Naive thymus-derived CD4-positive, alpha-beta T cell (primary cell): ENCODE measurements at regions not wholly inside any gene's neighbourhood (a gene's known extent, or its start where the extent isn't known, plus 50 kb on each side); places are given as distances from the start of the nearest gene placed in this dataset.

Experiments used
- ATAC-seq: fragments of 150-1000 bp; cut with Tn5 transposase; 2 replicates; pipeline ENCODE4 v1.10.0; 2021; ENCODE audit warnings: mild to moderate bottlenecking, moderate library complexity
- CTCF ChIA-PET: fragments of 350-600 bp; sonication (Branson Sonifier 250); formaldehyde crosslinking; loops from one replicate; lab custom pipeline; 2021; ENCODE audit warnings: antibody characterized with exemption; lab: Charles Lee
- POLR2A ChIA-PET: fragments of 350-600 bp; sonication (Branson Sonifier 250); formaldehyde crosslinking; loops from one replicate; lab custom pipeline; 2021; ENCODE audit warnings: antibody characterized with exemption, inconsistent platforms; lab: Charles Lee
- DNase-seq, 9 donors: peaks; one replicate each; pipeline versions ENCODE4 v3.0.0 to v3.0.0-alpha.2; 2020 to 2022; ENCODE audit warnings: mixed read lengths in 1 of 9
- H3K27ac ChIP-seq: one replicate; pipeline ENCODE4 v1.7.0; 2013; ENCODE audit warnings: mild to moderate bottlenecking, low read depth, low read length, moderate library complexity
- H3K27me3 ChIP-seq, 2 donors: one replicate each; pipeline ENCODE4 v1.7.0; 2013; ENCODE audit warnings: low read length in 2 of 2, mild to moderate bottlenecking in 2 of 2, moderate library complexity in 2 of 2; ENCODE audit not compliant: control insufficient read depth in 2 of 2, insufficient read depth in 2 of 2
- H3K36me3 ChIP-seq, 3 experiments: 1 replicate in 2 of 3; 2 replicates in 1 of 3; pipeline ENCODE4 v1.7.0; 2013; ENCODE audit warnings: low read length in 3 of 3, mild to moderate bottlenecking in 3 of 3, moderate library complexity in 1 of 3; ENCODE audit not compliant: insufficient read depth in 3 of 3, control insufficient read depth in 2 of 3
- H3K4me1 ChIP-seq, 2 donors: one replicate each; pipeline ENCODE4 v1.7.0; 2013; ENCODE audit warnings: low read length in 2 of 2, mild to moderate bottlenecking in 2 of 2, moderate library complexity in 1 of 2; ENCODE audit not compliant: control insufficient read depth in 2 of 2, insufficient read depth in 2 of 2
- H3K4me3 ChIP-seq: 2 replicates; pipeline ENCODE4 v1.7.0; 2013; ENCODE audit warnings: mild to moderate bottlenecking, low read length
- H3K9me3 ChIP-seq, 3 experiments: 1 replicate in 2 of 3; 2 replicates in 1 of 3; pipeline ENCODE4 v1.7.0; 2013; ENCODE audit warnings: low read length in 3 of 3; ENCODE audit not compliant: control insufficient read depth in 2 of 3
- H3K27ac Mint-ChIP-seq, 9 donors: one replicate each; pipeline ENCODE4 v1.8.0; 2020 to 2022; ENCODE audit warnings: mixed read lengths in 9 of 9, mild to moderate bottlenecking in 8 of 9, moderate library complexity in 5 of 9, inconsistent platforms in 2 of 9
- H3K27me3 Mint-ChIP-seq, 5 donors: one replicate each; pipeline ENCODE4 v1.8.0; 2021 to 2022; ENCODE audit warnings: mixed read lengths in 5 of 5, mild to moderate bottlenecking in 1 of 5
- H3K36me3 Mint-ChIP-seq, 5 donors: one replicate each; pipeline ENCODE4 v1.8.0; 2020 to 2022; ENCODE audit warnings: mixed read lengths in 5 of 5, mild to moderate bottlenecking in 3 of 5, inconsistent platforms in 1 of 5
- H3K4me1 Mint-ChIP-seq, 7 donors: one replicate each; pipeline ENCODE4 v1.8.0; 2020 to 2022; ENCODE audit warnings: mixed read lengths in 7 of 7, mild to moderate bottlenecking in 3 of 7, inconsistent platforms in 1 of 7
- H3K4me3 Mint-ChIP-seq, 10 donors: one replicate each; pipeline ENCODE4 v1.8.0; 2020 to 2022; ENCODE audit warnings: mild to moderate bottlenecking in 10 of 10, mixed read lengths in 10 of 10, moderate library complexity in 6 of 10, inconsistent platforms in 2 of 10
- H3K9me3 Mint-ChIP-seq, 11 donors: one replicate each; pipeline ENCODE4 v1.8.0; 2020 to 2022; ENCODE audit warnings: mixed read lengths in 11 of 11, mild to moderate bottlenecking in 4 of 11, inconsistent platforms in 1 of 11, moderate library complexity in 1 of 11
- intact Hi-C, 2 donors: fragments of 100-400 bp; cut with micrococcal nuclease; formaldehyde crosslinking; loops; one replicate each; pipeline ENCODE4 v1.15.1; 2023

DNA sequence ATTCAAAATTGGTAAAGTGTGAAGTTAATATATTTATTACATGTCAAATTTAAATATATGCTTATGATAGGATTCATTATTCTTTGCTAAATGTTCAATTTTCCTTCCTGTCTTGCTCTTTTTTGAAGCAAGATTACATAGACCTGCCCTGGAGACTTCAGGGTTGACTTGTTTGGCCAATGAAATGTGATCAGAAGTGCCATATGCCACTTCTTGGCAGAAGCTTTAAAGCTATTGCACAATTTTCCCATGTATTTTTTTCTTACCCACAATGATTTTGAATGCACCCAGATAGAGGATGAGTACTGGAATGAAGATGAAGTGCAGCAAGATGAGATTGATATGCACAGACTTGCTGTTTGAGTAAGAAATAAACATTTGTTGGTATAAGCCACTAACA lies 406.3 kb upstream of the BCHE start:
- no peak overlapping the region for H3K4me3 Mint-ChIP-seq
- ATAC-seq (no peak), DNase-seq (no peak)
- no peak overlapping the region for H3K27ac Mint-ChIP-seq
- H3K36me3 Mint-ChIP-seq: no peaks in the 10 kb centered on the region
- H3K4me1 Mint-ChIP-seq: no peaks in the 10 kb centered on the region
- intact Hi-C loops: no loop called here
- no peaks in the 10 kb centered on the region for H3K27me3 ChIP-seq
- H3K9me3 Mint-ChIP-seq: peaks cover 0 to 18% (median 2%) of the 10 kb centered on the region in 11 donors
- H3K27ac ChIP-seq: no peak overlapping the region
- H3K4me3 ChIP-seq: no peak overlapping the region
- POLR2A ChIA-PET: no interaction called here
- no peaks in the 10 kb centered on the region for H3K4me1 ChIP-seq
- CTCF ChIA-PET: no interaction called here
- no peaks in the 10 kb centered on the region for H3K9me3 ChIP-seq
- no peaks in the 10 kb centered on the region for H3K27me3 Mint-ChIP-seq
- no peaks in the 10 kb centered on the region for H3K36me3 ChIP-seq

- Histone ChIP-seq H3K4me1 (no peaks in the 10 kb centered on the region), H3K4me3 (no peak overlapping the region), H3K9me3 (no peaks in the 10 kb centered on the region), H3K27me3 (no peaks in the 10 kb centered on the region), H3K27ac (no peak overlapping the region), H3K36me3 (no peaks in the 10 kb centered on the region)
- Mint-ChIP-seq H3K4me1 (no peaks in the 10 kb centered on the region), H3K36me3 (peaks cover 0 to 3% (median 0%) of the 10 kb centered on the region in 5 donors), H3K27ac (no peak overlapping the region), H3K27me3 (no peaks in the 10 kb centered on the region), H3K4me3 (no peak overlapping the region), H3K9me3 (peaks cover 0 to 10% (median 0%) of the 10 kb centered on the region in 11 donors)
- intact Hi-C loops: no loop called here
- POLR2A ChIA-PET: no interaction called here
- no peak for ATAC-seq
- DNase-seq: no peak
- CTCF ChIA-PET: no interaction called here
Observed at GRCh38 chr3:166223120-166223519, 385.9 kb upstream of the BCHE start.

GRCh38 chr3:166211451-166211850 lies 374.2 kb upstream of the BCHE start:
- no peaks in the 10 kb centered on the region for H3K36me3 Mint-ChIP-seq
- no peaks in the 10 kb centered on the region for H3K27me3 Mint-ChIP-seq
- no peaks in the 10 kb centered on the region for H3K27me3 ChIP-seq
- no peaks in the 10 kb centered on the region for H3K36me3 ChIP-seq
- no peaks in the 10 kb centered on the region for H3K9me3 ChIP-seq
- no peak overlapping the region for H3K27ac Mint-ChIP-seq
- intact Hi-C loops: no loop called here
- H3K27ac ChIP-seq: no peak overlapping the region
- no peak overlapping the region for H3K4me3 Mint-ChIP-seq
- DNase-seq (no peak), ATAC-seq (no peak)
- ChIA-PET CTCF (no interaction called here), POLR2A (no interaction called here)
- no peak overlapping the region for H3K4me3 ChIP-seq
- H3K4me1 Mint-ChIP-seq: no peaks in the 10 kb centered on the region
- H3K9me3 Mint-ChIP-seq: peaks cover 0 to 8% (median 3%) of the 10 kb centered on the region in 11 donors
- H3K4me1 ChIP-seq: no peaks in the 10 kb centered on the region

DNA sequence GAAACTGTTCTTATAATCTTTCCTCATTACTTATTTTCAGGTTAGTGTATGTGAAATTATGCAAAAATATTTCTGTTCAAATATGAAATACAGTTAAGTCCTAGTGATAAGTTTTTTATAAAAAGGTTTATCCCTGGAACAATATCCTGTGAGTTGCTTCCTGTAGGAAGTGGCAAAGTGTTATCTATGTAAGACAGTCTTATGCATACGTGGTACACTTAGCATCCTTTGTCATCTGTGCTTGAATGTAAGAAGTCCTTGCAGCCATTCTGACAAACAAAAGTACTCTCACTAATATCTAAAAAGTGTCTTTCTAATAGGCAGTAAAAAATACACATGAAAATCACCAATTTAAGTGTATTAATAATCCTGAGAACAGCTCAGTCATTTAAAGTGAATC lies 372.5 kb upstream of the BCHE start:
- DNase-seq (no peak), ATAC-seq (no peak)
- H3K27me3 ChIP-seq: no peaks in the 10 kb centered on the region
- intact Hi-C loops: no loop called here
- H3K4me1 ChIP-seq: no peaks in the 10 kb centered on the region
- peaks cover 0 to 6% (median 1%) of the 10 kb centered on the region in 11 donors for H3K9me3 Mint-ChIP-seq
- no peak overlapping the region for H3K27ac ChIP-seq
- H3K27me3 Mint-ChIP-seq: no peaks in the 10 kb centered on the region
- no peaks in the 10 kb centered on the region for H3K36me3 ChIP-seq
- H3K9me3 ChIP-seq: no peaks in the 10 kb centered on the region
- POLR2A ChIA-PET: no interaction called here
- no peak overlapping the region for H3K4me3 ChIP-seq
- CTCF ChIA-PET: no interaction called here
- H3K4me3 Mint-ChIP-seq: no peak overlapping the region
- H3K27ac Mint-ChIP-seq: no peak overlapping the region
- H3K36me3 Mint-ChIP-seq: no peaks in the 10 kb centered on the region
- no peaks in the 10 kb centered on the region for H3K4me1 Mint-ChIP-seq

GRCh38 chr3:166205158-166205557 lies 367.9 kb upstream of the BCHE start:
- no peaks in the 10 kb centered on the region for H3K36me3 Mint-ChIP-seq
- ATAC-seq: no peak
- POLR2A ChIA-PET: no interaction called here

DNA sequence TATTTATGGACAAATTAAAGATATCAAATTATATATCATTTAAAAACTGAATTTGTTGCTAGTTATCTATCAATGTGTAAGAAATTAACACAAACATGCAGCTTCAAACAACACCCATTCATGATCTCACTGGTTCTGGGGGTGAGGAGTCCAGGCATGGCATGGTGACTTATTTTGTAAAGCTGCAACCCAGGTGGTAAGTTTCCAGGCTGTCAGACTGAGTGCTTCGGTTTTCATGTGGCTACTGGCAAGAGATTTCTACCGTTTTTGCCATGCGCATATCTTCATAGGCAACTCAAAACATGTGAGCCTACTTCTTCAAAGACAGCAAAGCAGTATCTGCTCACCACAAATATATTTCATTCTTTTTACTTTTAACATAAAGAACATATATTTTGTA lies 364.3 kb upstream of the BCHE start:
- no peaks in the 10 kb centered on the region for H3K36me3 Mint-ChIP-seq
- DNase-seq (no peak), ATAC-seq (no peak)
- H3K4me1 ChIP-seq: no peaks in the 10 kb centered on the region
- CTCF ChIA-PET: no interaction called here
- H3K9me3 Mint-ChIP-seq: peaks cover 0 to 10% (median 1%) of the 10 kb centered on the region in 11 donors
- no peaks in the 10 kb centered on the region for H3K27me3 ChIP-seq
- H3K27me3 Mint-ChIP-seq: no peaks in the 10 kb centered on the region
- no peak overlapping the region for H3K4me3 ChIP-seq
- no peak overlapping the region for H3K27ac Mint-ChIP-seq
- no peak overlapping the region for H3K4me3 Mint-ChIP-seq
- no peaks in the 10 kb centered on the region for H3K36me3 ChIP-seq
- H3K27ac ChIP-seq: no peak overlapping the region
- intact Hi-C loops: no loop called here
- no peaks in the 10 kb centered on the region for H3K4me1 Mint-ChIP-seq
- no peaks in the 10 kb centered on the region for H3K9me3 ChIP-seq
- POLR2A ChIA-PET: no interaction called here

More at GRCh38 chr3:166205158-166205557, 367.9 kb upstream of the BCHE start:
- peaks cover 0 to 5% (median 0%) of the 10 kb centered on the region in 11 donors for H3K9me3 Mint-ChIP-seq
- no peak overlapping the region for H3K27ac ChIP-seq
- no peaks in the 10 kb centered on the region for H3K27me3 Mint-ChIP-seq
- no peak overlapping the region for H3K27ac Mint-ChIP-seq
- DNase-seq: no peak
- no peak overlapping the region for H3K4me3 Mint-ChIP-seq
- H3K9me3 ChIP-seq: no peaks in the 10 kb centered on the region
- H3K4me1 Mint-ChIP-seq: no peaks in the 10 kb centered on the region
- no peak overlapping the region for H3K4me3 ChIP-seq
- intact Hi-C loops: no loop called here
- no peaks in the 10 kb centered on the region for H3K4me1 ChIP-seq
- CTCF ChIA-PET: no interaction called here
- no peaks in the 10 kb centered on the region for H3K27me3 ChIP-seq
- no peaks in the 10 kb centered on the region for H3K36me3 ChIP-seq

DNA sequence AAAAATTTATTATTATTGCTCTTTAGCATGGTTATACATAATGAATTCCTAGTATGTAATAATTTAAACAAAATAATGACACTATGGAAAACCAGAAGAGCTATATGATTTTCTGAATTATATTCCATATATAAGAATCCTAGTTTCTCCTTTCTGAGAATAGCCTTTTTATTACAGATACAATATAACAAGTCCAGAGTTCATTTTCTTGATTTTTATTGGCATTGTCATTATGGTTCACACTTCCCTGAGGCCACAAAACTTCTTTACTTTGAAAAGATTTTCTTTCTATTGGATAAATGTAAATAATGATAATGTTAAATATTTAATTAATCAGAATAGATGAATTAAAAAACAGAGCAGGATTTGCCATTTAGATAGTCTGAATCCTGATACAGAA lies 362.3 kb upstream of the BCHE start:
- POLR2A ChIA-PET: no interaction called here
- no peak for ATAC-seq
- no peaks in the 10 kb centered on the region for H3K36me3 ChIP-seq
- CTCF ChIA-PET: no interaction called here
- Mint-ChIP-seq H3K36me3 (no peaks in the 10 kb centered on the region), H3K27me3 (no peaks in the 10 kb centered on the region), H3K4me1 (no peaks in the 10 kb centered on the region), H3K9me3 (peaks cover 0 to 10% (median 1%) of the 10 kb centered on the region in 11 donors), H3K4me3 (no peak overlapping the region), H3K27ac (no peak overlapping the region)
- H3K27me3 ChIP-seq: no peaks in the 10 kb centered on the region
- H3K9me3 ChIP-seq: no peaks in the 10 kb centered on the region
- DNase-seq: no peak
- H3K27ac ChIP-seq: no peak overlapping the region
- no peak overlapping the region for H3K4me3 ChIP-seq
- intact Hi-C loops: no loop called here
- H3K4me1 ChIP-seq: no peaks in the 10 kb centered on the region
